ENCODE measurements at regions not wholly inside any gene's neighbourhood (a gene's known extent, or its start where the extent isn't known, plus 50 kb on each side); places are given as distances from the start of the nearest gene placed in this dataset.

DNA sequence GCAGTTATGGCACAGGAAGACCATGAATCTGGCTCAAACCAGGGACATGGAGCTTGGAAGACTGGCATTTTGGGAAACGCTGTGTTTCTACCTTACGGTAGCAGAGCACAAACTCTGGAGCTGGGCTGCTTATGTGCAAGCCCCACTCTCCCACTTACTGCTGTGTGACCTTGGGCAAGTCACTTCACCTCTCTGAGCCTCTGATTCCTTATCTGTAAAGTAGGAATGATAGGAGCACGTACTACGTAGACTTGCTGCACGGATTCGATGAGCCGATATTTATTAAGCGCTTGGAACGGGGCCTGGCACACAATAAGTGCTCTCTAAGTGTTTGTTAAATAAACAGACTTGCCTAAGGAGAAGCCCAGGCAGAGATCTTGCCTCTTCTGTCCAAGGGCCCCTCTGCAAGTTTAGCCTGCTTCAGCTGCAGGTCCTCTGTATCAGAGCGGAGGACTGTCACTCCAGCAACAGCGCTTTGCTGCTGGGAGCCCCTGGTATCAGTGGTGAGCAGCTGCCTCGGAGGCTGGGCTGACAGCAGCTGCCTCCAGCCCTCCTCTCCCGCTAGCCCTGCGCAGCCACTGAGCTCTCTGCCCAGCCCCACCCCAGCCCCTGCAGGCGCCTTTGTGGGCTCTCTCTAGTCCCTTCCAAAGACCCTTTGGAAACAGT is 96.9 kb upstream of the ANO1 start:
- H3K36me3 ChIP-seq (ENCODE audit: control insufficient read depth, insufficient read depth, low read length): no peaks in the 10 kb centered on the region
- H3K27me3 ChIP-seq (ENCODE audit: control insufficient read depth, insufficient read depth, low read length): peaks cover 23% of the 10 kb centered on the region
- H3K9ac ChIP-seq (ENCODE audit: low read length): no peak overlapping the region
- H3K4me3 ChIP-seq (ENCODE audit: low read length): no peak overlapping the region
- H3K4me1 ChIP-seq (ENCODE audit: control insufficient read depth, insufficient read depth, low read length): peaks cover 27% of the 10 kb centered on the region
- H3K9me3 ChIP-seq (ENCODE audit: control insufficient read depth, low read length): no peaks in the 10 kb centered on the region

DNA sequence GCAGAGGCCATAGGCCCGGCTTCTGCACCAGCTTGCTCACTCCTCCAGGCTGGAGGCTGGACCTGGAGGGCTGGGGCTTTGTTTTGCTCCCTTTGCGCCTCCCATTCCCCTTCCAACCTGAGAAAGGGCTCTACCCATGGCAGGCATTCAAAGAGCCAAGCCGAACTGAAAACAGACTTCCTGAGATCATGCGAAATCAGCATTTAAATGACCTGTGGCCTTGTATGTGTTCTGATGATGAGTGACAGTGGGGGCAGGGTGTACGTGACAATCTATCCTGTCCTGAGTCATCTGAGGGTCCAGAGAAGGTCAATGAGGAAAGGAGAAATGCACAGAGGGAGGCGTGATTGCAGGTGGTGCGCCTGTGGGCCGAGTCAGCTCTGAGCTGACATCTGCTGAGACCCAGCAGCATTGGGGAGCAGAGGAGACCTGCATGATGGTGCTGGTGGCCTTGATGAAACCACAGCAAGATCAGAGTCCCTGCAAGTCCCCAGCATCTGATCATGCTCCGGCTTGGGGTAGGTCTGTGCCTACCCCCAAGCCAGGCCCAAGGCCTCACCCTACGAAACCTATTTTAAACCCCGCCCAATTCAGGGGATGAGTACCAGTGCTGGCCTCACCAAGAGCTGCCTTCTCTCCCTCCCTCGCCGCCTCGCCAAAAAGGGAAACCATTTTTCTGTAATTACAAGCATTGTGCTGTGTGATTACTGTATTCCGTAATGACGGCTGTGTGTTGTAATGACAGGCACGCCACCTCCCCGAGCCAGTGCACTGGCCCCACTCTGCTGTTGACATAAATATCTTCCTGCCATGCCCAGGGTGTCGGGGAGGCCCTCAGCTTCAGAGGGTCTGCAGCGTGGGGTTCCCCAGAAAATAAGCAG is 95.2 kb upstream of the ANO1 start:
- H3K4me1 ChIP-seq (ENCODE audit: control insufficient read depth, insufficient read depth, low read length): peaks cover 40% of the 10 kb centered on the region
- H3K9me3 ChIP-seq (ENCODE audit: control insufficient read depth, low read length): no peaks in the 10 kb centered on the region
- no peaks in the 10 kb centered on the region for H3K36me3 ChIP-seq (ENCODE audit: control insufficient read depth, insufficient read depth, low read length)
- peaks cover 27% of the 10 kb centered on the region for H3K27me3 ChIP-seq (ENCODE audit: control insufficient read depth, insufficient read depth, low read length)
- H3K4me3 ChIP-seq (ENCODE audit: low read length): no peak overlapping the region
- no peak overlapping the region for H3K9ac ChIP-seq (ENCODE audit: low read length)

DNA sequence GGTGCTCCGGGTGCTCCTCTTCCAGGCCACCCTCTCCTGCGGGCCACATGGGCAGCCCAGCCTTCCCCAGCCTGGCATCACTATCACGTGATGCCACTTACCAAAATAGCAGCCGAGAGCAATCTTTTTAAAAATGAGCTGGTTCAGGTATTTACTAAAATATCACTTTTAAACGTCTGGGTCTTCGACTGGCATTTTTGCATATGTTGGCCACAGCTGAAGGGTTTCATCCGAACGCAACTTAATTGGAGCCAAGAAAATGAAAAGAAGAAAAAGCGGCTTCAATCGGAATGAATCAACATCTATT is 94.6 kb upstream of the ANO1 start:
- no peak overlapping the region for H3K4me3 ChIP-seq (ENCODE audit: low read length)
- H3K27me3 ChIP-seq (ENCODE audit: control insufficient read depth, insufficient read depth, low read length): peaks cover 28% of the 10 kb centered on the region

DNA sequence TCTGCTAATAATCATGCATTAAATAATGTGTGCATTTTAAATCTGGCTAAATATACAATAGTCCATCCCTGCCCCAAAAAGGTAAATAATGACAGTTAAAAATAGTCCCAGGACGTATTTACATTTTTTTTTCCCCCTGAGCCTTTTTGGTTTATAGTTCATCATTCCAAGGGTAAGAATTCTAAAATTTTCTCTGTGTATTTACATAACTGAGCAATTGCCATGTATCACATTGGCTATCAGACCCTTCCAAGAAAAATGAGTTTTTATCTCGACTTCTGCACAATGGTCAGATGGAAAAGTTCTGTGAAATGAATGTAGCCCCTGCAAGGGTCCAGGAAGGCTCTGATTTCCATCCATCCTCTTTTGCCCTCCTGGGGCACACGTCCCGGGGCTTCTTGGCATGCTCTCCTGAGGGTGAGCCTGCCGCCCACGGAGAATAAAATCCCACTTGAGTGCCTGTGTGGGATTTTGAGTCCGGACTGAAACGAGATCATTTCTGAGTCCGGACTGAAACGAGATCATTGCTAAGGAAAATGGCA is 94.1 kb upstream of the ANO1 start:
- H3K4me3 ChIP-seq (ENCODE audit: low read length): no peak overlapping the region
- H3K9me3 ChIP-seq (ENCODE audit: control insufficient read depth, low read length): no peaks in the 10 kb centered on the region
- H3K27me3 ChIP-seq (ENCODE audit: control insufficient read depth, insufficient read depth, low read length): peaks cover 25% of the 10 kb centered on the region
- H3K4me1 ChIP-seq (ENCODE audit: control insufficient read depth, insufficient read depth, low read length): peaks cover 38% of the 10 kb centered on the region
- H3K36me3 ChIP-seq (ENCODE audit: control insufficient read depth, insufficient read depth, low read length): no peaks in the 10 kb centered on the region
- no peak overlapping the region for H3K9ac ChIP-seq (ENCODE audit: low read length)

More for the DNA sequence above, 94.6 kb upstream of the ANO1 start:
- H3K9ac ChIP-seq (ENCODE audit: low read length): no peak overlapping the region
- H3K9me3 ChIP-seq (ENCODE audit: control insufficient read depth, low read length): no peaks in the 10 kb centered on the region
- H3K36me3 ChIP-seq (ENCODE audit: control insufficient read depth, insufficient read depth, low read length): no peaks in the 10 kb centered on the region
- peaks cover 38% of the 10 kb centered on the region for H3K4me1 ChIP-seq (ENCODE audit: control insufficient read depth, insufficient read depth, low read length)

DNA sequence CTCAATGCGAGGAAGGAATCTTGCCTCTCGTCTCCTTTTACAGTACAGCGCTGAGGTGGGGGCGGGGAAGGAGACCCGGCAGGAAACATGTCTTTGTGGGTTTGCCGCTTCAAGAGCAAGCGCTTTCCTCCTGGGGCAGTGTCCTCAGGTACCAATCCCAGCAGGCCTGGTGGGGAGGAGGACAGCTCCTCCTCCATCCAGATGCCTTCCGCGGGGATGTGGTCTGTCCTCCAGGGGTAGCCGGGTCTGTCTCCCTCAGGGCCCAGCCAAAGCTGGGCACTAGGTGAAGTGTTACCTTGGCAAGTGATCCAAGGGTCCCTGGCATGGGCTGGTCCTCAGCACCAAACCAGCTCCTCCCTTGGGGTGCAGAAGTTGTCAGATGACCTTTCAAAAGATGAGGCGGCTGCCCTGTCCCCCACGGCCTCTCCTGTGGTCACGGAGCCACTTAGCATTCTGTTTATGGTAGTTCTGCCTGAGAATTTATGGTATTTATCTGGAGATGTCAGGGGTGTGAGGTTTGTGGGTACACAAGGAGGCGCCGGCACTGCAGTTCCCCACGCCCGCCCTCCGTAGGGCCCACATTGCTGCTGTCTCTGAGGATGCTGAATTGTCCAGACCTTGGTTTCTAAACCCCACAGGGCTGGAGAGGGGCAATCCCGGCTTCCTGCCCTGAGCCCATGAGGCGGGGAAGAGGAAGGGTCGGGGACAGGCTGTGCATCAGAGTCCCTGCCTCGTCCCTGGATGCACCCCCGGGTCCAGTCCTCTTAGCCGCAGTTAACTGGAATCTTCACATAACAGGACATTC is 93.5 kb upstream of the ANO1 start:
- Histone ChIP-seq H3K9ac (ENCODE audit: low read length) (peak overlapping the region; percentile 34), H3K36me3 (ENCODE audit: control insufficient read depth, insufficient read depth, low read length) (no peaks in the 10 kb centered on the region), H3K4me1 (ENCODE audit: control insufficient read depth, insufficient read depth, low read length) (peaks cover 33% of the 10 kb centered on the region), H3K9me3 (ENCODE audit: control insufficient read depth, low read length) (no peaks in the 10 kb centered on the region), H3K27me3 (ENCODE audit: control insufficient read depth, insufficient read depth, low read length) (peaks cover 24% of the 10 kb centered on the region), H3K4me3 (ENCODE audit: low read length) (no peak overlapping the region)

DNA sequence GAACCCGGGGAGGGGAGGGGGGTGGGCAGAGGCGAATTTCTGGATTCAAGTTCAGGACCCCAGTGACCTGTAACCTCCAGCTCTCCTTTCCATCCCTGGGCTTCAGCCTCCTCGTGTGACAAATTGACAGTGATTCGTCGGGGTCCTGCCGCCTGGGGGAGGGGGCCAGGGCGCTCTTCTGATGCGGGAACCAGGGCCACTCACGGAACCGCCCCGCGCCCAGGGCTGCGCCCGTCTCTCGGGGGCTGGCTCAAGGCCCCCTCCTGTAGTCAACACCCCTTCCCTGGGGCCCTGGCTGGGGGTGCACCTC is 92.8 kb upstream of the ANO1 start:
- Histone ChIP-seq H3K36me3 (ENCODE audit: control insufficient read depth, insufficient read depth, low read length) (no peaks in the 10 kb centered on the region), H3K27me3 (ENCODE audit: control insufficient read depth, insufficient read depth, low read length) (peaks cover 24% of the 10 kb centered on the region), H3K9me3 (ENCODE audit: control insufficient read depth, low read length) (no peaks in the 10 kb centered on the region), H3K9ac (ENCODE audit: low read length) (peak overlapping the region; percentile 34), H3K4me3 (ENCODE audit: low read length) (peak overlapping the region; percentile 67), H3K4me1 (ENCODE audit: control insufficient read depth, insufficient read depth, low read length) (peaks cover 29% of the 10 kb centered on the region)

DNA sequence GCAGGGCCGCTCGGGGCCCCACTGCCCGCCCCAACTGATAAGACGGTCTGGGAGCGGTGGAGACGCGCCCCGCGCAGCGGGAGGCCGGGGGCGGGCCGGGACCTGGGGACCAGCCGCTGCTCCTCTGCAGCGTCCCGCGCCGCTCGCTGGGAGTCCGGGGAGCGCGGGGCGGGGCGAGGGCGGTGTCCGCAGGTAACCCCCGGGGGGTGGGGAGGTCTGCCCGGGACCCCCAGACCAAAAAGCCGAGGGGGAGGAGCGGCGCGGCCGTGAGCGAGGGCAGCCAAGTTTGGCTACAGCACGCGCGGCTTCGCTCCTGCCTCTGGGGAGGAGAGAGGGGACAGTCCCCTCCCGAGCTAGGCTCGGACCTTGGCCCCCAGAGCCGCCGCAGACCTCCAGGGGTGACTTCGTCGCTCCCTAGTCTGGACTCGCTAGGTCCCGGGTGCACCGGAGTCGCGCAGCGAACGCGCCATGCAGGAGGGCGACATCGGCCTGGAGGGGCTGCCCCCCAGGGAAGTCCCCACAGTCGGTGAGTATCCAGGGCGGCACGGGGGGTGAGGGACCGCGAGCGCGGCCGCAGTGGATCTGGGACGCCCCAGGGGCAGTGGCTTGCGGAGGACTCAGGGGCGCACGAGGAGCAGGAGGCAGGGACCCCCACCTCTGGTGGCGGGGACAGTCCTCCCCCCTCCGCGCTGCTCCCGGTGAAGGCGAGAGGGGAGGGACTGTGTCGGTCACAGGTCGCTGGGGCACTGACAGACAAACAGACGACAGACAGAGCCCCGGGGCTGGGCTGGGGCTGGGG is 92.3 kb upstream of the ANO1 start:
- no peaks in the 10 kb centered on the region for H3K9me3 ChIP-seq (ENCODE audit: control insufficient read depth, low read length)
- H3K9ac ChIP-seq (ENCODE audit: low read length): peak overlapping the region; percentile 78
- H3K4me3 ChIP-seq (ENCODE audit: low read length): peak overlapping the region; percentile 67
- peaks cover 35% of the 10 kb centered on the region for H3K4me1 ChIP-seq (ENCODE audit: control insufficient read depth, insufficient read depth, low read length)
- H3K36me3 ChIP-seq (ENCODE audit: control insufficient read depth, insufficient read depth, low read length): no peaks in the 10 kb centered on the region
- peaks cover 24% of the 10 kb centered on the region for H3K27me3 ChIP-seq (ENCODE audit: control insufficient read depth, insufficient read depth, low read length)

DNA sequence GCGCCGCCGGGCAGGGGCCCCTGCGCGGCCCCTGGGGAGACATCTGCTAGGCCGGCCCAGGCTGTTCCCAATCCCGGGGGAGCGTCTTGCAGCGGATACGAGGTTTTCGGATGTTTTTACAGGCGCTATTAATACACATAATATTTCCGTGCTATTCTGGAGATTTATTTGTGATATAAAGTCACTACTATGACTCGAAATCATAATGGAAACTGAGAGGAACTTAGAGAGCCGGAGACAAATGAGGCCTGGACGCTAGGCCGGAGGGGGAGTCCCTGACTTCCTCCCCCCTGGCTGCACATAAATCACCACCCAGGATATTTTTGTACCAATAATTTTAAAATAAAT is 91.7 kb upstream of the ANO1 start:
- no peaks in the 10 kb centered on the region for H3K36me3 ChIP-seq (ENCODE audit: control insufficient read depth, insufficient read depth, low read length)
- H3K4me1 ChIP-seq (ENCODE audit: control insufficient read depth, insufficient read depth, low read length): peaks cover 40% of the 10 kb centered on the region
- H3K4me3 ChIP-seq (ENCODE audit: low read length): peak overlapping the region; percentile 67
- peak overlapping the region; percentile 78 for H3K9ac ChIP-seq (ENCODE audit: low read length)
- no peaks in the 10 kb centered on the region for H3K9me3 ChIP-seq (ENCODE audit: control insufficient read depth, low read length)
- peaks cover 24% of the 10 kb centered on the region for H3K27me3 ChIP-seq (ENCODE audit: control insufficient read depth, insufficient read depth, low read length)

DNA sequence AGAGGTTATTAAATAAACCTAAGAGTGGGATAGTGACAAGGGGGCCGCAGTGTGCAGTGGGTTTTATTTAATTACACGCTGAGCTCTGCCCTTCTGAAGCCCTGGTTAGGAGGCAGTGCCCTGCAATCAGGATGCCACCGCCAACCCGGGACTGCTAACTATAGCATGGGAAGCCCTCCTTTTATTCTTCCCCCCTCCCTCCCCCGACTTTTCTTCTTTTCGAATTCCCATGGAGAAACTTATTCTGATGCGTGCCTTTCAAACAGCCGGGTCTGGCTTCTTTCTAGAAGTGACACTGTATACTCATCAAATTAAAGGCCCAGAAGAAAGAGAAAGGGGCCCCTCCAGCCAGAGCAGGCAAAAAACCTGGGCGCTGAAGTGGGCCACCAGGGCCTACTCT is 91.3 kb upstream of the ANO1 start:
- peak overlapping the region; percentile 67 for H3K4me3 ChIP-seq (ENCODE audit: low read length)
- no peaks in the 10 kb centered on the region for H3K9me3 ChIP-seq (ENCODE audit: control insufficient read depth, low read length)
- peak overlapping the region; percentile 78 for H3K9ac ChIP-seq (ENCODE audit: low read length)
- H3K27me3 ChIP-seq (ENCODE audit: control insufficient read depth, insufficient read depth, low read length): peaks cover 24% of the 10 kb centered on the region
- H3K4me1 ChIP-seq (ENCODE audit: control insufficient read depth, insufficient read depth, low read length): peaks cover 44% of the 10 kb centered on the region
- no peaks in the 10 kb centered on the region for H3K36me3 ChIP-seq (ENCODE audit: control insufficient read depth, insufficient read depth, low read length)

DNA sequence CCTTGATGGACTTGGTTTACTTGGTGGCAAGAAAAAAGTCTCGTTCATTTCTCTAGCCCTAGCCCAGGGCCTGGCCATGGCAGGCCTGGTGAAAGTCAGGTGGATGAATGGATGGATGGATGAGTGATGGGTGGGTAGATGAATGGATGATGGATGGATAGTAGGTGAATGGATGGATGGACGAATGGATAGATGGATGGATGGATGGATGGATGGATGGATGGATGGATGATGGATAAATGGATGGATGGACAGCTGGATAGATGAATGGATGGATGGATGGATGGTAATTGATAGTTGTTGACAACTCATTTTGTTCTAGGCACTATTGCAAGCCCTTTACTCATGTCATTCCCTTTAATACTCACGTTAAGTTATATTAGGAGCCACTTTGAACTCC is 86.1 kb upstream of the ANO1 start:
- Histone ChIP-seq H3K4me1 (ENCODE audit: control insufficient read depth, insufficient read depth, low read length) (peaks cover 68% of the 10 kb centered on the region), H3K9ac (ENCODE audit: low read length) (no peak overlapping the region), H3K4me3 (ENCODE audit: low read length) (no peak overlapping the region), H3K36me3 (ENCODE audit: control insufficient read depth, insufficient read depth, low read length) (no peaks in the 10 kb centered on the region), H3K9me3 (ENCODE audit: control insufficient read depth, low read length) (no peaks in the 10 kb centered on the region), H3K27me3 (ENCODE audit: control insufficient read depth, insufficient read depth, low read length) (peaks cover 4% of the 10 kb centered on the region)

DNA sequence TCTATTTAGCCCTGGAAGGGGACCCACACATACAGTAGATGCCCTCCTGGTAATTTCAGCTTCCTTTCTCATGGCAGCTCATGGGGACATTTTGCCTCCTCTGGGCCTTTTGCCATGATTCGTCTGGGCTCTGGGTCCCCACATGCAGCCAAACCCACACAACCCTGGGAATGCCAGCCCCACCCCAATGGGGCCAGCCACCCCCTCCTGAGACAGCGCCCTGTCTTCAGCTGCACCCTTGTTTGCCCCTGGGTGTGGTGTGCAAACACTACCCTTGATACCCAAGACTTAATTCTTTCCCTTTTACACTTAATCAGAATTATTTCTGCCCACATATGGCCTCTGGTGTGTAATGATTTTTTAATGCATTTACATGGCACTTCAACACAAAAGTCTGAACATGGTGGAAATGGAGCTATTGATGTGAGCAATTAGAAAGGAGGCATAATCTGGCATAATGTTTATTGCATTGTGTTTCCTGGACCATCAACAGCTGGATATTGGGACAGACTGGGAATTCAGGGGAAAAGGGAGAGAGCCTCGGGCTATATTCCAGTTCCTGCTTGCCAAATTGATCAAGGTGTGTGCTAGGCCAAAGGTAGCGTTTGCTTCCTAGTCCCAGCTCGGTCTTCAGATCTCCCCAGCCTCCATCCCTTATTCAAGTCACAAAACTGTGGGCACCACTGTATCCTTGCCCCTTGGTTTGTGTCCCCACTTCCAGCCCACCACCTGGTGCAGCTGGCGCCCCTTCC is 85.0 kb upstream of the ANO1 start:
- no peaks in the 10 kb centered on the region for H3K27me3 ChIP-seq (ENCODE audit: control insufficient read depth, insufficient read depth, low read length)
- no peaks in the 10 kb centered on the region for H3K9me3 ChIP-seq (ENCODE audit: control insufficient read depth, low read length)
- peaks cover 62% of the 10 kb centered on the region for H3K4me1 ChIP-seq (ENCODE audit: control insufficient read depth, insufficient read depth, low read length)
- H3K9ac ChIP-seq (ENCODE audit: low read length): no peak overlapping the region
- H3K36me3 ChIP-seq (ENCODE audit: control insufficient read depth, insufficient read depth, low read length): no peaks in the 10 kb centered on the region
- H3K4me3 ChIP-seq (ENCODE audit: low read length): no peak overlapping the region
